SK-N-MC (cell line): ENCODE measurements at regions not wholly inside any gene's neighbourhood (a gene's known extent, or its start where the extent isn't known, plus 50 kb on each side); places are given as distances from the start of the nearest gene placed in this dataset.

Experiments
- EZH2 ChIP-seq: fragments of 200-600 bp; sonication (generic); IDR thresholded peaks from one replicate; pipeline ENCODE4 v1.6.1; 2017; ENCODE audit warnings: antibody characterized with exemption
- FOXP2 ChIP-seq: optimal IDR thresholded peaks from 2 replicates; pipeline ENCODE3; 2011; ENCODE audit warnings: mild to moderate bottlenecking, moderate library complexity; ENCODE audit not compliant: insufficient read depth; ENCODE audit errors: extremely low read length, control extremely low read depth
- POLR2AphosphoS5 ChIP-seq: IDR thresholded peaks from 2 replicates; pipeline ENCODE4 v1.6.1; 2012; ENCODE audit warnings: mild to moderate bottlenecking, low read depth, low read length, borderline replicate concordance

DNA sequence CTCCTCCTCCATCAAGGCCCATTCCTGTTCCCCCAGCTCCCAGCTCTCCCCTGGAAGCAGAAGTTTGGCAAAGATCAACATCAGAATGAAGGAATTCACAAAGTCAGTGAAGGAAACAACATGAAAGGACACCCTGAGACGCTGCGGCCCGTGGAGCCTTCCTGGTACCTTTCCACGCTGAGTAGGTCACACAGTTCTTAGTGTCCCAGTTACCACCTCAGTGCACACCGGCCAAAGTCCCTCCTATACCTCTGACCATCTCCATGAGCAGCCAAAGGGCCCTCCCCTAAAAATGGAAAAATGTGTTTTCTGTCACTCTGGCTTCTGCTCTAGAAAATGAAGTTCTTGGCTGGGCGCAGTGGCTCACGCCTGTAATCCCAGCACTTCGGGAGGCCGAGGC is 191.6 kb upstream of the AGAP1 start:
- TF ChIP-seq EZH2: no peak
- no peak for TF ChIP-seq POLR2AphosphoS5
- TF ChIP-seq FOXP2: no peak
